ENCODE measurements at regions not wholly inside any gene's neighbourhood (a gene's known extent, or its start where the extent isn't known, plus 50 kb on each side); places are given as distances from the start of the nearest gene placed in this dataset.

DNA sequence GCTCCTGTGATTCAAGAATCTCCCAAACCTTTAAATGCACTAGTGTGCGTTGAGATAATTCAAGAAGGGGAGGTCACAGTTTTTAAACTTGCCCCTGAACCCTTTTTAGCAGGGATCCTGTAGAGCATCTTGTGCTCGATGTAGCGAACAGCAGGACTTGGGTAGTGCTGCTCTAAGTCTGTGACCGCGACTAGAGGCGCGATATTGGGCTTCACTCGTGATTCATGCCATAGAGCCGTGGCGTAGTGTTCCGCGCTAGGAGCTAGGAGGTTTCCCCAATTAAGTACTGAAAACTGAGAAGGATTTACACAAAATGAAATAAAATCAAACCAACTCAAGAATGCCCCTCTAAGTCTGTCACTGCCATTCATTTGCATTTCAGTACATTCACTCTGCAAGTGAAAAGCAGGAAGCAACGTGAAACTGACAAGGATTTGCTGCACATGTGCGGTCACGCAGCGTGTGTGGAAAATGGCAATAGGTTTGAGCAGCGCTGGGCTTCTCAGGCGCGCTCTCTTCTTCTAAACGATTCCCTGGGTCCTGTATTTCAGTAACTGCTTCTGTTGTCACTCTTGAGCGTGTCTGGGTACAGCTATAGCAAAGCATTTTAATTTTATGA, 1135.9 kb upstream of the WWC1 start:
- no peak overlapping the region for H3K4me3 ChIP-seq (ENCODE audit: low read length)
- no peaks in the 10 kb centered on the region for H3K9me3 ChIP-seq (ENCODE audit: control insufficient read depth, insufficient read depth, low read length)
- Mint-ChIP-seq H3K36me3 (peaks cover 4% of the 10 kb centered on the region), H3K4me1 (no peaks in the 10 kb centered on the region), H3K27ac (no peak overlapping the region), H3K4me3 (no peak overlapping the region), H3K9me3 (peaks cover 9 to 15% of the 10 kb centered on the region in 2 donors), H3K27me3 (ENCODE audit: low read depth in 2 of 2) (no peaks in the 10 kb centered on the region)
- H3K4me1 ChIP-seq (ENCODE audit: control insufficient read depth, insufficient read depth, low read length): no peaks in the 10 kb centered on the region
- TF ChIP-seq, protein P1, sequence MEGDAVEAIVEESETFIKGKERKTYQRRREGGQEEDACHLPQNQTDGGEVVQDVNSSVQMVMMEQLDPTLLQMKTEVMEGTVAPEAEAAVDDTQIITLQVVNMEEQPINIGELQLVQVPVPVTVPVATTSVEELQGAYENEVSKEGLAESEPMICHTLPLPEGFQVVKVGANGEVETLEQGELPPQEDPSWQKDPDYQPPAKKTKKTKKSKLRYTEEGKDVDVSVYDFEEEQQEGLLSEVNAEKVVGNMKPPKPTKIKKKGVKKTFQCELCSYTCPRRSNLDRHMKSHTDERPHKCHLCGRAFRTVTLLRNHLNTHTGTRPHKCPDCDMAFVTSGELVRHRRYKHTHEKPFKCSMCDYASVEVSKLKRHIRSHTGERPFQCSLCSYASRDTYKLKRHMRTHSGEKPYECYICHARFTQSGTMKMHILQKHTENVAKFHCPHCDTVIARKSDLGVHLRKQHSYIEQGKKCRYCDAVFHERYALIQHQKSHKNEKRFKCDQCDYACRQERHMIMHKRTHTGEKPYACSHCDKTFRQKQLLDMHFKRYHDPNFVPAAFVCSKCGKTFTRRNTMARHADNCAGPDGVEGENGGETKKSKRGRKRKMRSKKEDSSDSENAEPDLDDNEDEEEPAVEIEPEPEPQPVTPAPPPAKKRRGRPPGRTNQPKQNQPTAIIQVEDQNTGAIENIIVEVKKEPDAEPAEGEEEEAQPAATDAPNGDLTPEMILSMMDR (IDR thresholded peaks at IDR 0.05): no peak
- ATAC-seq (no peak), DNase-seq (no peak)
- H3K36me3 ChIP-seq (ENCODE audit: control insufficient read depth, insufficient read depth, low read length): no peaks in the 10 kb centered on the region
- intact Hi-C loops (cut with micrococcal nuclease): no loop called here
- WGBS (ENCODE audit: insufficient coverage): 79% methylated on average over 21 of the region's 21 CpGs
- no peak overlapping the region for H3K27ac ChIP-seq (ENCODE audit: low read length)
- H3K27me3 ChIP-seq (ENCODE audit: control insufficient read depth, insufficient read depth, low read length): no peaks in the 10 kb centered on the region

DNA sequence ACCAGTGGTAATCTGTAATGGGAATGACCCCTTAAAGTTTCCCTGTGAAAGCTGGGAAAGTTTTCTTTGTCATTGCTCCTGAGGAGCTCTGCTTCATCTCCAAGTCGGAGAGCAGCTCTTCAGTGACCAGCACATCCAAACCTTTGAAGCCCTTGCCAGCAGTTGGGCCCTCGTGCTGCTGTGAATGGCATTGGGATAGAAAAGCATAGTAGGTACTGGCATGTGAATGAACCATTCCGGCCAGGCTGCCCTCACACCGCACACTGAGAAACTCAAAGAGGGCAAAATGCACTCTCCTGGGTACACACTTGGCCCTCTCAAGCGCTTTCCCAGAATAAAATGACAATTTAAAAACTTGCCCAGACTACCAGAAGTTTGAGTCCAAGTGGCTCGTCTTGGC, 1135.0 kb upstream of the WWC1 start:
- 90% methylated on average over 6 of the region's 6 CpGs for WGBS (ENCODE audit: insufficient coverage)
- Mint-ChIP-seq H3K36me3 (peaks cover 12% of the 10 kb centered on the region), H3K9me3 (peaks cover 10 to 18% of the 10 kb centered on the region in 2 donors), H3K4me1 (no peaks in the 10 kb centered on the region), H3K27me3 (ENCODE audit: low read depth in 2 of 2) (no peaks in the 10 kb centered on the region), H3K27ac (no peak overlapping the region), H3K4me3 (no peak overlapping the region)
- no peaks in the 10 kb centered on the region for H3K4me1 ChIP-seq (ENCODE audit: control insufficient read depth, insufficient read depth, low read length)
- no peaks in the 10 kb centered on the region for H3K9me3 ChIP-seq (ENCODE audit: control insufficient read depth, insufficient read depth, low read length)
- intact Hi-C loops (cut with micrococcal nuclease): no loop called here
- H3K27me3 ChIP-seq (ENCODE audit: control insufficient read depth, insufficient read depth, low read length): no peaks in the 10 kb centered on the region
- TF ChIP-seq, protein P1 (IDR thresholded peaks at IDR 0.05): no peak
- DNase-seq (no peak), ATAC-seq (no peak)
- H3K27ac ChIP-seq (ENCODE audit: low read length): no peak overlapping the region
- H3K36me3 ChIP-seq (ENCODE audit: control insufficient read depth, insufficient read depth, low read length): no peaks in the 10 kb centered on the region
- no peak overlapping the region for H3K4me3 ChIP-seq (ENCODE audit: low read length)

DNA sequence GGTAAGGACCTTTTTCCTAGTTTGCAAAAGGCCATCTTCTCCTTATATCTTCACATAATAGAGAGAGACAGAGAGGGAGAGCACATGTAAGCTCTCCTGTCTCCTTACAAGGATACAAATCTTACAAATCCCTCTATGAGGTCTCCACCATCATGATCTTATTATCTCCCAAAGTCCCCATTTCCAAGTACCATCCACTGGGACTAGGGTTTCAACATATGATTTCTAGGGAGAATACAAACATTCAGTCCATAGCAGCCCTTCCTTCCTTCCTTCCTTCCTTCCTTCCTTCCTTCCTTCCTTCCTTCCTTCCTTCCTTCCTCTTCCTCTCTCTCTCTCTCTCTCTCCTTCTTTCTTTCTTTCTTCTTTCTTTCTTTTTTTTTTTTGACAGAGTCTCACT, 1132.9 kb upstream of the WWC1 start:
- H3K27ac Mint-ChIP-seq: no peak overlapping the region
- H3K36me3 Mint-ChIP-seq: peaks cover 12% of the 10 kb centered on the region
- no peaks in the 10 kb centered on the region for H3K9me3 ChIP-seq (ENCODE audit: control insufficient read depth, insufficient read depth, low read length)
- no peak overlapping the region for H3K4me3 ChIP-seq (ENCODE audit: low read length)
- DNase-seq: no peak
- H3K27me3 ChIP-seq (ENCODE audit: control insufficient read depth, insufficient read depth, low read length): no peaks in the 10 kb centered on the region
- no peaks in the 10 kb centered on the region for H3K27me3 Mint-ChIP-seq (ENCODE audit: low read depth in 2 of 2)
- no peak overlapping the region for H3K27ac ChIP-seq (ENCODE audit: low read length)
- TF ChIP-seq, protein P1 (IDR thresholded peaks at IDR 0.05): no peak
- ATAC-seq: no peak
- no peaks in the 10 kb centered on the region for H3K36me3 ChIP-seq (ENCODE audit: control insufficient read depth, insufficient read depth, low read length)
- intact Hi-C loops (cut with micrococcal nuclease): no loop called here
- H3K4me1 Mint-ChIP-seq: no peaks in the 10 kb centered on the region
- no peaks in the 10 kb centered on the region for H3K4me1 ChIP-seq (ENCODE audit: control insufficient read depth, insufficient read depth, low read length)
- no peak overlapping the region for H3K4me3 Mint-ChIP-seq
- peaks cover 8 to 18% of the 10 kb centered on the region in 2 donors for H3K9me3 Mint-ChIP-seq

DNA sequence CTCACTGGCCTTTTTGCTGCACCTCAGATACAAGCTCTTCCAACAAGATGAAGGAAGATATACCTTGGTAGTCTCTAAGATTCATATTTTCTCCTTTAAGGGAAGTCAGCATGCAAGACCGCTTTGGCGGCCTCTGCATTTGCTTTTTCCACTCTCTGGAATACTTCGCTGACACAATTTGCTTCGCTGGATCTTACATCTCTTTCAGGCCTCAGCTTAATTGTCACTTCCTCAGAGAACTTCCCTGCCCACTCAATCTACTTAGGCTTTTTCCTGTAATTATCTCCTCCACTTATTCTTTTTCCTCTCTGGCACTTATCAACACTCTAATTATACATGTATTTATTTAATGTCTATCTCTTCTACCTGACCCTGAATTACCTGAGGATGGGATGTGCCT, 1131.1 kb upstream of the WWC1 start:
- WGBS (ENCODE audit: insufficient coverage): 94% methylated on average over 4 of the region's 4 CpGs
- Histone ChIP-seq H3K36me3 (ENCODE audit: control insufficient read depth, insufficient read depth, low read length) (no peaks in the 10 kb centered on the region), H3K4me3 (ENCODE audit: low read length) (no peak overlapping the region), H3K27me3 (ENCODE audit: control insufficient read depth, insufficient read depth, low read length) (no peaks in the 10 kb centered on the region), H3K27ac (ENCODE audit: low read length) (no peak overlapping the region), H3K9me3 (ENCODE audit: control insufficient read depth, insufficient read depth, low read length) (no peaks in the 10 kb centered on the region), H3K4me1 (ENCODE audit: control insufficient read depth, insufficient read depth, low read length) (no peaks in the 10 kb centered on the region)
- DNase-seq: no peak
- Mint-ChIP-seq H3K36me3 (peaks cover 12% of the 10 kb centered on the region), H3K27me3 (ENCODE audit: low read depth in 2 of 2) (no peaks in the 10 kb centered on the region), H3K4me1 (no peaks in the 10 kb centered on the region), H3K9me3 (peaks cover 10 to 15% of the 10 kb centered on the region in 2 donors), H3K4me3 (no peak overlapping the region), H3K27ac (no peak overlapping the region)
- no peak for ATAC-seq
- intact Hi-C loops (cut with micrococcal nuclease): no loop called here
- TF ChIP-seq, protein P1 (IDR thresholded peaks at IDR 0.05): no peak

Measured in natural killer cell (primary cell).